Left cardiac atrium (tissue), 4 donors: ENCODE measurements at regions not wholly inside any gene's neighbourhood (a gene's known extent, or its start where the extent isn't known, plus 50 kb on each side); places are given as distances from the start of the nearest gene placed in this dataset.

Experiments
- ATAC-seq, 2 donors: fragments of 200-7000 bp; cut with Tn5 transposase; one replicate each; pipeline ENCODE4 v1.9.1; 2020; ENCODE audit warnings: mild to moderate bottlenecking in 2 of 2, moderate library complexity in 2 of 2
- DNase-seq: peaks from one replicate; pipeline ENCODE4 v3.0.0-alpha.2; 2020
- intact Hi-C, 2 donors: fragments of 100-400 bp; cut with DNase I; formaldehyde crosslinking; loops; one replicate each; pipeline versions ENCODE4 v1.14.1 to v1.15.1; 2022 to 2023
- donor health status: DM: no; HTN: yes; CAD: no.
- donor health status: DM: no; HTN: yes; CAD: no; lungs with severe emphysema.
- donor health status: DM: yes; HTN: yes; CAD: no.
- donor health status: Dilated cardiomyopathy.

GRCh38 chr15:31483053-31483985 lies 156.7 kb downstream of the KLF13 start:
- ATAC-seq = peak in 1 of 2 donors; percentile 48
- DNase-seq = no peak
- intact Hi-C loops = loop anchor here in 1 of 2 donors (10.0 kb wide), 3 partner anchors 49 to 159 kb away; partner anchors contain the start of gene KLF13

GRCh38 chr15:31483986-31484951 lies 157.6 kb downstream of the KLF13 start:
- intact Hi-C loops = loop anchor here in 1 of 2 donors (10.0 kb wide), 3 partner anchors 49 to 159 kb away; partner anchors contain the start of gene KLF13
- no peak for DNase-seq

GRCh38 chr15:31484986-31485385 lies 158.4 kb downstream of the KLF13 start:
- intact Hi-C loops = loop anchor here (5.0 to 10.0 kb wide), 4 partner anchors 50 to 283 kb away; partner anchors contain the start of gene KLF13 (in 1 of the 2)
- no peak for DNase-seq
- ATAC-seq = no peak

More at GRCh38 chr15:31483986-31484951, 157.6 kb downstream of the KLF13 start:
- no peak for ATAC-seq

GRCh38 chr15:31485431-31485830 lies 158.8 kb downstream of the KLF13 start:
- intact Hi-C loops = loop anchor here (5.0 to 10.0 kb wide), 4 partner anchors 51 to 283 kb away; partner anchors contain the start of gene KLF13 (in 1 of the 2)
- DNase-seq (no peak), ATAC-seq (no peak)

GRCh38 chr15:31485911-31486461 lies 159.4 kb downstream of the KLF13 start:
- intact Hi-C loops = loop anchor here (5.0 to 10.0 kb wide), 4 partner anchors 51 to 284 kb away; partner anchors contain the start of gene KLF13 (in 1 of the 2)
- DNase-seq = no peak
- ATAC-seq = no peak

- ATAC-seq = no peak
- intact Hi-C loops = loop anchor here (5.0 to 10.0 kb wide), 4 partner anchors 52 to 284 kb away; partner anchors contain the start of gene KLF13 (in 1 of the 2)
- DNase-seq = no peak
Observed at GRCh38 chr15:31486506-31486905, 159.9 kb downstream of the KLF13 start.

GRCh38 chr15:31486906-31487695 lies 160.5 kb downstream of the KLF13 start:
- no peak for DNase-seq
- no peak for ATAC-seq

GRCh38 chr15:31487811-31488436 lies 161.3 kb downstream of the KLF13 start:
- DNase-seq (no peak), ATAC-seq (peak in 1 of 2 donors; percentile 2)
- intact Hi-C loops = loop anchor here (5.0 to 10.0 kb wide), 4 partner anchors 53 to 286 kb away; partner anchors contain the start of gene KLF13 (in 1 of the 2)

More at GRCh38 chr15:31486906-31487695, 160.5 kb downstream of the KLF13 start:
- intact Hi-C loops = loop anchor here (5.0 to 10.0 kb wide), 4 partner anchors 52 to 285 kb away; partner anchors contain the start of gene KLF13 (in 1 of the 2)

GRCh38 chr15:31488437-31489204 lies 162.0 kb downstream of the KLF13 start:
- ATAC-seq = peak; percentile 77 to 87
- intact Hi-C loops = loop anchor here (5.0 to 10.0 kb wide), 4 partner anchors 54 to 286 kb away; partner anchors contain the start of gene KLF13 (in 1 of the 2)
- DNase-seq = peak; percentile 50

GRCh38 chr15:31489281-31489680 lies 162.6 kb downstream of the KLF13 start:
- DNase-seq (no peak), ATAC-seq (peak in 1 of 2 donors; percentile 2)
- intact Hi-C loops = loop anchor here (5.0 to 10.0 kb wide), 4 partner anchors 54 to 287 kb away; partner anchors contain the start of gene KLF13 (in 1 of the 2)

GRCh38 chr15:31489801-31490646 lies 163.4 kb downstream of the KLF13 start:
- intact Hi-C loops = loop anchor here (5.0 to 10.0 kb wide), 5 partner anchors 55 to 288 kb away; partner anchors contain the start of gene KLF13 (in 1 of the 2)
- DNase-seq = no peak
- ATAC-seq = peak; percentile 56 to 63

- no peak for ATAC-seq
- no peak for DNase-seq
- intact Hi-C loops = loop anchor here in 1 of 2 donors (10.0 kb wide), 1 partner anchor 60 kb away; no protein-coding TSS in a partner anchor
Observed at GRCh38 chr15:31494786-31495185, 168.2 kb downstream of the KLF13 start.

- intact Hi-C loops = loop anchor here in 1 of 2 donors (10.0 kb wide), 1 partner anchor 60 kb away; no protein-coding TSS in a partner anchor
- DNase-seq = no peak
- ATAC-seq = no peak
Observed at GRCh38 chr15:31495281-31495680, 168.6 kb downstream of the KLF13 start.

GRCh38 chr15:31497838-31498237 lies 171.2 kb downstream of the KLF13 start:
- ATAC-seq (no peak), DNase-seq (no peak)
- intact Hi-C loops = loop anchor here in 1 of 2 donors (10.0 kb wide), 1 partner anchor 57 kb away; no protein-coding TSS in a partner anchor

GRCh38 chr15:31498329-31498728 lies 171.7 kb downstream of the KLF13 start:
- ATAC-seq = no peak
- DNase-seq = no peak
- intact Hi-C loops = loop anchor here in 1 of 2 donors (10.0 kb wide), 1 partner anchor 56 kb away; no protein-coding TSS in a partner anchor
